Astrocyte (in vitro differentiated cells and primary cell): ENCODE measurements at regions not wholly inside any gene's neighbourhood (a gene's known extent, or its start where the extent isn't known, plus 50 kb on each side); places are given as distances from the start of the nearest gene placed in this dataset.

ENCODE experiments used
- DNase-seq: peaks from one replicate; pipeline ENCODE4 v3.0.0-alpha.2; 2010; ENCODE audit warnings: low read depth
- FAIRE-seq: peaks from 2 replicates; lab custom pipeline; 2011; peaks lifted over from hg19 to GRCh38; lab: Jason Lieb, UNC
- H2AFZ ChIP-seq: 2 replicates; pipeline ENCODE4 v1.6.0; 2012; ENCODE audit warnings: low read depth, low read length, inconsistent platforms
- H3K27ac ChIP-seq: 2 replicates; pipeline ENCODE4 v1.5.1; 2011; ENCODE audit warnings: low read depth, low read length, inconsistent platforms
- H3K27me3 ChIP-seq: 2 replicates; pipeline ENCODE4 v1.6.0; 2011; ENCODE audit warnings: low read length, inconsistent platforms; ENCODE audit not compliant: insufficient read depth
- H3K36me3 ChIP-seq: 2 replicates; pipeline ENCODE4 v1.5.1; 2011; ENCODE audit warnings: low read length, inconsistent platforms; ENCODE audit not compliant: insufficient read depth
- H3K4me1 ChIP-seq: 2 replicates; pipeline ENCODE4 v1.5.1; 2011; ENCODE audit warnings: low read length, inconsistent platforms; ENCODE audit not compliant: insufficient read depth
- H3K4me2 ChIP-seq: 2 replicates; pipeline ENCODE4 v1.6.0; 2012; ENCODE audit warnings: low read length, inconsistent platforms
- H3K4me3 ChIP-seq: 2 replicates; pipeline ENCODE4 v1.5.1; 2011; ENCODE audit warnings: low read depth, mild to moderate bottlenecking, low read length, inconsistent platforms; ENCODE audit not compliant: insufficient read depth
- H3K79me2 ChIP-seq: 2 replicates; pipeline ENCODE4 v1.6.0; 2012; ENCODE audit warnings: mild to moderate bottlenecking, low read length, inconsistent platforms; ENCODE audit not compliant: insufficient read depth
- H3K9ac ChIP-seq: 2 replicates; pipeline ENCODE4 v1.6.0; 2012; ENCODE audit warnings: mild to moderate bottlenecking, low read length, inconsistent platforms
- H3K9me3 ChIP-seq: 2 replicates; pipeline ENCODE4 v1.5.1; 2012; ENCODE audit warnings: low read depth, mild to moderate bottlenecking, low read length, inconsistent platforms; ENCODE audit not compliant: insufficient read depth
- H4K20me1 ChIP-seq: 2 replicates; pipeline ENCODE4 v1.6.0; 2012; ENCODE audit warnings: low read length, inconsistent platforms; ENCODE audit not compliant: insufficient read depth
- H3K27ac Mint-ChIP-seq: one replicate; pipeline ENCODE4 v1.8.0; 2021; ENCODE audit warnings: mild to moderate bottlenecking, mixed read lengths; ENCODE audit not compliant: unreplicated experiment
- H3K27me3 Mint-ChIP-seq: one replicate; pipeline ENCODE4 v1.8.0; 2021; ENCODE audit warnings: low read depth, mixed read lengths; ENCODE audit not compliant: unreplicated experiment
- H3K36me3 Mint-ChIP-seq: one replicate; pipeline ENCODE4 v1.8.0; 2021; ENCODE audit warnings: low read depth, mixed read lengths; ENCODE audit not compliant: unreplicated experiment
- H3K4me1 Mint-ChIP-seq: one replicate; pipeline ENCODE4 v1.8.0; 2021; ENCODE audit warnings: low read depth, mixed read lengths; ENCODE audit not compliant: unreplicated experiment
- H3K4me3 Mint-ChIP-seq: one replicate; pipeline ENCODE4 v1.8.0; 2021; ENCODE audit warnings: mild to moderate bottlenecking, moderate library complexity, mixed read lengths; ENCODE audit not compliant: unreplicated experiment
- H3K9me3 Mint-ChIP-seq: one replicate; pipeline ENCODE4 v1.8.0; 2021; ENCODE audit warnings: mild to moderate bottlenecking, mixed read lengths; ENCODE audit not compliant: unreplicated experiment
- CTCF ChIP-seq: IDR thresholded peaks from 2 replicates; pipeline ENCODE4 v1.5.1; 2011; ENCODE audit warnings: low read depth, mild to moderate bottlenecking, inconsistent platforms, low read length, moderate library complexity; ENCODE audit not compliant: insufficient read depth
- EZH2 ChIP-seq: IDR thresholded peaks from 2 replicates; pipeline ENCODE4 v1.6.1; 2012; ENCODE audit warnings: mild to moderate bottlenecking, low read length, inconsistent platforms; ENCODE audit not compliant: insufficient read depth

- TF ChIP-seq CTCF: no peak
- no peak for TF ChIP-seq EZH2
- Histone ChIP-seq H3K4me2 (no peak overlapping the region), H3K27ac (no peak overlapping the region), H3K4me3 (no peak overlapping the region), H3K9ac (no peak overlapping the region), H3K36me3 (no peaks in the 10 kb centered on the region), H2AFZ (no peak overlapping the region), H3K4me1 (no peaks in the 10 kb centered on the region), H3K9me3 (no peaks in the 10 kb centered on the region), H3K79me2 (no peaks in the 10 kb centered on the region), H4K20me1 (no peaks in the 10 kb centered on the region), H3K27me3 (no peaks in the 10 kb centered on the region)
- peaks cover 2% of the 10 kb centered on the region for H3K27me3 Mint-ChIP-seq
- H3K9me3 Mint-ChIP-seq: peaks cover 2% of the 10 kb centered on the region
- FAIRE-seq (no peak), DNase-seq (no peak)
- H3K36me3 Mint-ChIP-seq: no peaks in the 10 kb centered on the region
- no peak overlapping the region for H3K27ac Mint-ChIP-seq
- H3K4me1 Mint-ChIP-seq: no peaks in the 10 kb centered on the region
- H3K4me3 Mint-ChIP-seq: no peak overlapping the region
Measured at GRCh38 chr12:125633686-125634085, 568.5 kb downstream of the AACS start.

- no peak for TF ChIP-seq EZH2
- no peak for TF ChIP-seq CTCF
- Mint-ChIP-seq H3K27ac (no peak overlapping the region), H3K36me3 (no peaks in the 10 kb centered on the region), H3K27me3 (peaks cover 2% of the 10 kb centered on the region), H3K4me3 (no peak overlapping the region), H3K4me1 (no peaks in the 10 kb centered on the region), H3K9me3 (peaks cover 2% of the 10 kb centered on the region)
- Histone ChIP-seq H3K4me2 (no peak overlapping the region), H3K27ac (no peak overlapping the region), H3K79me2 (no peaks in the 10 kb centered on the region), H4K20me1 (no peaks in the 10 kb centered on the region), H3K27me3 (no peaks in the 10 kb centered on the region), H2AFZ (no peak overlapping the region), H3K36me3 (no peaks in the 10 kb centered on the region), H3K4me1 (no peaks in the 10 kb centered on the region), H3K4me3 (no peak overlapping the region), H3K9me3 (no peaks in the 10 kb centered on the region), H3K9ac (no peak overlapping the region)
- DNase-seq (no peak), FAIRE-seq (no peak)
Measured at GRCh38 chr12:125634813-125635212, 569.6 kb downstream of the AACS start.

GRCh38 chr12:125639826-125640225 lies 574.6 kb downstream of the AACS start:
- Histone ChIP-seq H3K4me3 (no peak overlapping the region), H3K4me2 (no peak overlapping the region), H3K27me3 (no peaks in the 10 kb centered on the region), H2AFZ (no peak overlapping the region), H3K9me3 (no peaks in the 10 kb centered on the region), H3K27ac (no peak overlapping the region), H3K36me3 (no peaks in the 10 kb centered on the region), H4K20me1 (no peaks in the 10 kb centered on the region), H3K79me2 (no peaks in the 10 kb centered on the region), H3K4me1 (no peaks in the 10 kb centered on the region), H3K9ac (no peak overlapping the region)
- peaks cover 2% of the 10 kb centered on the region for H3K27me3 Mint-ChIP-seq
- no peaks in the 10 kb centered on the region for H3K36me3 Mint-ChIP-seq
- H3K4me3 Mint-ChIP-seq: no peak overlapping the region
- no peak overlapping the region for H3K27ac Mint-ChIP-seq
- TF ChIP-seq EZH2: no peak
- no peak for TF ChIP-seq CTCF
- no peak for FAIRE-seq
- DNase-seq: no peak
- peaks cover 2% of the 10 kb centered on the region for H3K9me3 Mint-ChIP-seq
- no peaks in the 10 kb centered on the region for H3K4me1 Mint-ChIP-seq
